ENCODE measurements at regions not wholly inside any gene's neighbourhood (a gene's known extent, or its start where the extent isn't known, plus 50 kb on each side); places are given as distances from the start of the nearest gene placed in this dataset.

GRCh38 chr12:128091951-128092382 is 175.0 kb upstream of the TMEM132C start:
- TF ChIP-seq, protein P1, sequence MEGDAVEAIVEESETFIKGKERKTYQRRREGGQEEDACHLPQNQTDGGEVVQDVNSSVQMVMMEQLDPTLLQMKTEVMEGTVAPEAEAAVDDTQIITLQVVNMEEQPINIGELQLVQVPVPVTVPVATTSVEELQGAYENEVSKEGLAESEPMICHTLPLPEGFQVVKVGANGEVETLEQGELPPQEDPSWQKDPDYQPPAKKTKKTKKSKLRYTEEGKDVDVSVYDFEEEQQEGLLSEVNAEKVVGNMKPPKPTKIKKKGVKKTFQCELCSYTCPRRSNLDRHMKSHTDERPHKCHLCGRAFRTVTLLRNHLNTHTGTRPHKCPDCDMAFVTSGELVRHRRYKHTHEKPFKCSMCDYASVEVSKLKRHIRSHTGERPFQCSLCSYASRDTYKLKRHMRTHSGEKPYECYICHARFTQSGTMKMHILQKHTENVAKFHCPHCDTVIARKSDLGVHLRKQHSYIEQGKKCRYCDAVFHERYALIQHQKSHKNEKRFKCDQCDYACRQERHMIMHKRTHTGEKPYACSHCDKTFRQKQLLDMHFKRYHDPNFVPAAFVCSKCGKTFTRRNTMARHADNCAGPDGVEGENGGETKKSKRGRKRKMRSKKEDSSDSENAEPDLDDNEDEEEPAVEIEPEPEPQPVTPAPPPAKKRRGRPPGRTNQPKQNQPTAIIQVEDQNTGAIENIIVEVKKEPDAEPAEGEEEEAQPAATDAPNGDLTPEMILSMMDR (IDR thresholded peaks at IDR 0.05; ENCODE audit: control extremely low read depth in 1 of 3, insufficient read depth in 1 of 3, low read depth in 1 of 3, low read length in 3 of 3): no peak
- TF ChIP-seq POLR2AphosphoS5 (IDR thresholded peaks at IDR 0.05; ENCODE audit: low read depth, low read length): no peak
- TF ChIP-seq, protein P2, sequence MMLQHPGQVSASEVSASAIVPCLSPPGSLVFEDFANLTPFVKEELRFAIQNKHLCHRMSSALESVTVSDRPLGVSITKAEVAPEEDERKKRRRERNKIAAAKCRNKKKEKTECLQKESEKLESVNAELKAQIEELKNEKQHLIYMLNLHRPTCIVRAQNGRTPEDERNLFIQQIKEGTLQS (IDR thresholded peaks at IDR 0.05; ENCODE audit: insufficient read depth, low read depth, low read length): no peak
- no peak for TF ChIP-seq JUND (IDR thresholded peaks at IDR 0.05; ENCODE audit: low read length)
- TF ChIP-seq, protein P3, sequence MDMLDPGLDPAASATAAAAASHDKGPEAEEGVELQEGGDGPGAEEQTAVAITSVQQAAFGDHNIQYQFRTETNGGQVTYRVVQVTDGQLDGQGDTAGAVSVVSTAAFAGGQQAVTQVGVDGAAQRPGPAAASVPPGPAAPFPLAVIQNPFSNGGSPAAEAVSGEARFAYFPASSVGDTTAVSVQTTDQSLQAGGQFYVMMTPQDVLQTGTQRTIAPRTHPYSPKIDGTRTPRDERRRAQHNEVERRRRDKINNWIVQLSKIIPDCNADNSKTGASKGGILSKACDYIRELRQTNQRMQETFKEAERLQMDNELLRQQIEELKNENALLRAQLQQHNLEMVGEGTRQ (IDR thresholded peaks at IDR 0.05; ENCODE audit: low read length): no peak
- TF ChIP-seq KDM1A (IDR thresholded peaks at IDR 0.05; ENCODE audit: borderline replicate concordance, low read length): no peak
- TF ChIP-seq CEBPB (IDR thresholded peaks at IDR 0.05; ENCODE audit: low read depth, low read length): no peak
- no peak for TF ChIP-seq CHD2 (IDR thresholded peaks at IDR 0.05; ENCODE audit: low read length)
- no peak for TF ChIP-seq BCL11A (IDR thresholded peaks at IDR 0.05; ENCODE audit: low read depth in 2 of 2, low read length in 2 of 2)
- TF ChIP-seq NANOG (IDR thresholded peaks at IDR 0.05; ENCODE audit: insufficient read depth, low read depth, low read length, poor library complexity, severe bottlenecking): no peak
- no peak for TF ChIP-seq POLR2A (IDR thresholded peaks at IDR 0.05; ENCODE audit: control extremely low read depth in 1 of 2, low read depth in 2 of 2, low read length in 2 of 2)
